H1 (cell line): ENCODE measurements at regions not wholly inside any gene's neighbourhood (a gene's known extent, or its start where the extent isn't known, plus 50 kb on each side); places are given as distances from the start of the nearest gene placed in this dataset.

Experiments used
- KDM5A ChIP-seq: fragments of 200-600 bp; IDR thresholded peaks from 2 replicates; pipeline ENCODE4 v1.7.1; 2012; ENCODE audit warnings: mild to moderate bottlenecking, low read length, inconsistent platforms, mixed read lengths
- RAD21 ChIP-seq, 2 experiments: IDR thresholded peaks in 1 of 2; conservative IDR thresholded peaks in 1 of 2; 2 replicates each; pipeline ENCODE4 v1.6.1; 2011; ENCODE audit warnings: low read depth in 2 of 2, low read length in 2 of 2, improper control_type of control experiment in 1 of 2, inconsistent platforms in 1 of 2, mild to moderate bottlenecking in 1 of 2, moderate library complexity in 1 of 2
- YY1 ChIP-seq: IDR thresholded peaks from 2 replicates; pipeline ENCODE4 v1.6.1; 2011; ENCODE audit warnings: low read depth, mild to moderate bottlenecking, low read length

GRCh38 chr6:23531666-23532065 is 594.3 kb upstream of the NRSN1 start:
- TF ChIP-seq RAD21 (IDR thresholded peaks at IDR 0.05 in 1 of 2, conservative IDR thresholded peaks at IDR 0.05 in 1 of 2; ENCODE audit: low read depth in 2 of 2, low read length in 2 of 2) (no peak), KDM5A (no peak), YY1 (no peak)
